ENCODE measurements at regions not wholly inside any gene's neighbourhood (a gene's known extent, or its start where the extent isn't known, plus 50 kb on each side); places are given as distances from the start of the nearest gene placed in this dataset.
"Not testable (repeated sequence)": the region's sequence is repeated elsewhere in the genome, so short reads cannot be mapped to it uniquely, and the experiment has no call there.

DNA sequence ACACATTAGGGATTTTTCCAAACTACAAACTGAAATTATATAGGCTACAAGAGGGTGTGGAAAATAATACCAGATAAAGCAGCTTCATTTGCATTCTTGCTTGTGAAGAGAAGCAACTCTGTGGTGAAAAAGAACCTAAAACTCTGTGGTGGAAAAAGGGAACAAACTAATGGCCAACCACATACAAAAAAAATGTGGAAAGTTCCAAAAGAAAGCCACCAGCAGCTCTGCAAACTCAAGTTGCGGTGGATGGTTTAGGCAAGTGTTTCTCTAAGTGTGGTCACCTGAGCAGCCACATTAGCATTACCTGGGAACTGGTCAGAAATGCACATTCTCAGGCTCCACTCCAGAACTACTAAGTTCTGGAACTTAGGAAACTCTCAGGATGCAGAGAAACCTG, 586.4 kb downstream of the ACTL7B start:
- no peak for DNase-seq

DNA sequence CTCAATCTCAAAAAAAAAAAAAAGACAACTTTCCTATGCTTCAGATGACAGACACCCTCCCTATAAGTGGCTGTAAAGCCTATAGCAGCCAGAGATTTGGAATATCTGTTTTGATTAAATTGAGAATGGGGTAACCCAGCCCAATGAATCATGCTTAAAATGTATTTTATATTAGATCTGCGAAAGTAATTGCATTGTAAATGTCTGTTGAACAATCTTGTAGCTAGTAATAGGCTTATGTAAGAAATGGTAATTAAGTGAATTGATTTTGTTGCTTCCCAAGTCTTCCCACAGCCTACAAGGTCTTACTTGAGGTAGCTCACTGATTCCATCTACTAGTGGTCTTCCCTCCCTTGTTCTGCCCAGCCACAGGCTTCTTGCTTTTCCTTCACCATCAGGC, 590.7 kb downstream of the ACTL7B start:
- DNase-seq, result no peak

- no peak for DNase-seq
Measured at GRCh38 chr9:108264093-108264492, 591.7 kb downstream of the ACTL7B start.

GRCh38 chr9:108262836-108263235, 593.0 kb downstream of the ACTL7B start:
- no peak for DNase-seq

- DNase-seq, result no peak
Measured at GRCh38 chr9:108259917-108260675, 595.7 kb downstream of the ACTL7B start.

DNA sequence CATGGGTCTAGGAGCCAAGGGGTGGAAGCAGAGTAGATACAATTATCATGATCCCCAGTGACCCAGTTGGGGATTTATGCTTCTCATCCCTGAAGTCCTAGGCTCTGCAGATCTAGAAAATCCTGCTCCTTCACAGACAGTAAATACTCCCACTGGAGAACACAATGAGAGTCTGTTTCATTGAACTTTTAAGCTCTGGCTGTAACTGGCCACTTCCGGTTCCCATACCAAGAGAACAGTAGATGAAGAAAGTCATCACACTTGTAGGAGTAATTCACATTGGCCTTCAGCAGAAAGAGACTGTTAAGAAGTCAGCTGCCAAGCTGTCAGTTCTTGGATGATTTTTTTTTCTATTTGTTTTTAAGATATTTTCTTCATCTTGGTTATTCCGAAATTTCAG, 597.1 kb downstream of the ACTL7B start:
- no peak for DNase-seq

- DNase-seq, result no peak
Measured at GRCh38 chr9:108257382-108257781, 598.4 kb downstream of the ACTL7B start.

DNA sequence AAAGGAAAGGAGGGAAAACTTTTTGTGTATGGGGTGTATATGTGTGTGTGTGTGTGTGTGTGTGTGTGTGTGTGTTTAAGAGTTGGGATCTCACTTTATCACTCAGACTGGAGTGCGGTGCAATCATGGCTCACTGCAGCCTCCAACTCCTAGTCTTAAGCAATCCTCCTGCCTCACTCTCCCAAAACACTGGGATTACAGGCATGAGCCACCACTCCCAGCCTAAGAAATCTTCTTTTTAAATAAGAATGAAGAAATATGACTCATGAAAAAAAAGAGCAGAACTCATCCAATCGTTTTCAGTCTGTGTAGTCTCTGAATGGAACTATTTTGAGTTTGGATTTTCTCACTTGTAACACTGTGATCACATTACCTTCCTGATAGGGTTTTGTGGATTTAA, 601.5 kb downstream of the ACTL7B start:
- DNase-seq, result no peak

DNA sequence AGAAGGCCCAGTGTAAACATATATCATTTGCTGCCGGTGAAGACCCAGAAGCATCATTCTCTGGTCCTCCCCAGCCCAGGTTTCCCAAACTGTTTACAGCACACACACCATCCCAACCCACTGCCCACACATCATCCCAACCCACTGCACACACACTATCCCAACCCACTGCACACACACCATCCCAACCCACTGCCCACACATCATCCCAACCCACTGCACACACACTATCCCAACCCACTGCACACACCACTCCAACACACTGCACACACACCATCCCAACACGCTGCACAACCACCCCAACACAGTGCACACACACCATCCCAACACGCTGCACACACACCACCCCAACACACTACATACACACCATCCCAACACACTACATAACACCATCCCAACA, 608.4 kb downstream of the ACTL7B start:
- not testable (repeated sequence) for DNase-seq

DNA sequence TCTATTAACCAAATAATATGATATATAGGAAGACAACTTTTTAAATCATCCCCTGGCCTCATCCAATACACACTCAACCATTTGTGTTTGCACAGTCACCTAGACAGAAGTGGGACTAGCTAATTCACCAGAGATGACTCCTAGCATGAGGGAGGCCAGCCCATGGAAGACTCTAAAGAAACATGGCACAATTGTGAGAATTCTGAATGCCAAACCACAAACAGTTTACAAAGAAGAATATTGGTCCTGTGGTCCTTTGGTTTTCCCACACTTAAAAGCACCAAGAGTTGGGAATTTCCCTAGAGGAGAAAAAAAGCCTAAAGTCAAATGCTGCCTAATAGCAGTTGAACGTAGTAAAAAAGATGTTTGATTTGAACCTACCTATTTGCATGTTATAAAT, 609.9 kb downstream of the ACTL7B start:
- no peak for DNase-seq

- DNase-seq, result no peak
Measured at GRCh38 chr9:108245331-108245730, 610.5 kb downstream of the ACTL7B start.

- DNase-seq, result no peak
Measured at GRCh38 chr9:108244686-108245085, 611.1 kb downstream of the ACTL7B start.

GRCh38 chr9:108241384-108242073, 614.3 kb downstream of the ACTL7B start:
- no peak for DNase-seq

DNA sequence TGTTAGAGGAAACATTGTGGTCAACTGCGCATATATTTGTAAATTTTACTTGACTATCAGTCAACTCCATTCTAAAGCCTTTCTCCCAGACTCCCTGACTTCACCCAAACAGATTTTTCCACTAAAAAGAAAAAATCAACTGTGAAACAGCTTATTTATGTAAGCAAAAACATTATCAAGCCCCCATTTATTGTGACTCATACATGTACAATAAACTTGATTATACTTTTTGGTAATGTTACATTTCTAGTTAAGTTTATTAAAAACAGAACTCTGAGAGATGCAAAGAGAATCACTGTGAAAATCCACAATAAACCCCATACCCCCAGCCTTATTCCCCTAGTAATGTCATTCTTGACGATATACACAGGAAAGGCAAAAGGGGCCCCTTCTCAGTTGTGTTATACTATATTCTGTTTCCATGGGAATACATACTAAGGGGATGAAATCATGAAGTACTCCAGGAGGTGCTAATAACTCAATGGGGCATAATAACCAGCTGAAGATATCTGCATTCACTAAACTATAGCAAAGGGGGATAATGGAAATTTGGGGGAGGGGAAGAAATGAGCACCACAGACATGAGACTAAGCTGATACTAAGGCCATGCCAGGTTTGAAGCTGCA, 616.0 kb downstream of the ACTL7B start:
- no peak for DNase-seq

GRCh38 chr9:108235609-108236008, 620.2 kb downstream of the ACTL7B start:
- DNase-seq, result no peak

- DNase-seq, result no peak
Measured at GRCh38 chr9:108234811-108235210, 621.0 kb downstream of the ACTL7B start.

GRCh38 chr9:108225149-108225800, 630.5 kb downstream of the ACTL7B start:
- no peak for DNase-seq

GRCh38 chr9:108224716-108225115, 631.1 kb downstream of the ACTL7B start:
- no peak for DNase-seq

- no peak for DNase-seq
Measured at GRCh38 chr9:108219664-108220063, 636.1 kb downstream of the ACTL7B start.

- no peak for DNase-seq
Measured at GRCh38 chr9:108217431-108218349, 638.1 kb downstream of the ACTL7B start.

DNA sequence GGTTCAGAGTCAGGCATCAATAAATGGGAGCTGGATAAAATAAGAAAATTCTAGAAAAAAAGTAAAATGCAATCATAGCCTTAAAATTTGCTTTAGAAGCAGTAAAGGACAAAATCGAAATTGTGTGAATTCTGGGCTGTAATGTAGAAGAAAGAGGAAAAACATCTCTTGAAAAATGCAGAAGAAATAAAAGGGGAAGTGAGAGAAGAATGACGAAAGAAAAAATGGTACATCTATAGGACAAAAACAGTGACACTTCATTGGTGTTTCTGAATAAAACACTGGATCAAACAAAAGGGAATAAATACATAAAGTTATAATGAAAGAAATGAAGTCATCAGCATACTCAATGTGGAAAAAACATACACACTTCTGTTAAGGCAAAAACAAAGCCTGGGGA, 642.3 kb downstream of the ACTL7B start:
- DNase-seq, result no peak

DNA sequence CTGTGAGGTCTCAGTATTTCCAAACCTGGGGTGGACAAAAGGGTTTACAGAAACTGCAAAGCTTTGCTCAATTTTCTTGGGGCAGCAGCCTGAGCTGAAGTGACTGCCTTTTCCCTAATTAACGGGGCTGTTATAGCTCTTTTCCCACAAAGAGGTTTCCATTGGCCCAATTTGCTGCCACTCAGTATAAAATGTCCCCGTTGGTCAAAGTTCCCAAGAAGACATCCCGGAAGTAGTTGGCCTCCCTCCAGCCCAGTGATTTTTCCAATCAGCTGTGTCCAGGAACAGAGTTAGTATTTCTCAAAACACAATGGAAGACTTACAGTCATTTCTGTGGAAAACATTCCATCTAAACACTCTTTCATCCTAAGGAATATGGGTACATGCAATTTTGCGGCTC, 643.6 kb downstream of the ACTL7B start:
- no peak for DNase-seq

All from activated CD4-positive, alpha-beta T cell treated with anti-CD3 and anti-CD28 coated beads, Interleukin-2, amount 50 U/mL, for 16 hours (primary cell).